Uterus (tissue), 3 donors: ENCODE measurements at regions not wholly inside any gene's neighbourhood (a gene's known extent, or its start where the extent isn't known, plus 50 kb on each side); places are given as distances from the start of the nearest gene placed in this dataset.

Source experiments
- DNase-seq, 2 donors: peaks; one replicate each; pipeline ENCODE4 v3.0.0-alpha.2; 2019 to 2020
- H3K27ac ChIP-seq, 2 donors: fragments of 200-600 bp; sonication (generic); 1 replicate in 1 of 2; 2 replicates in 1 of 2; pipeline ENCODE4 v1.5.1; 2016 to 2018
- H3K27me3 ChIP-seq, 2 donors: fragments of 200-600 bp; sonication (generic); one replicate each; pipeline ENCODE4 v1.5.1; 2018 to 2019; ENCODE audit warnings: control low read depth in 1 of 2
- H3K36me3 ChIP-seq, 2 donors: fragments of 200-600 bp; sonication (generic); one replicate each; pipeline ENCODE4 v1.5.1; 2019; ENCODE audit warnings: control low read depth in 1 of 2
- H3K4me1 ChIP-seq, 2 donors: fragments of 200-600 bp; sonication (generic); one replicate each; pipeline ENCODE4 v1.5.1; 2018 to 2019; ENCODE audit warnings: control low read depth in 1 of 2
- H3K4me3 ChIP-seq, 2 donors: fragments of 200-600 bp; sonication (generic); 1 replicate in 1 of 2; 2 replicates in 1 of 2; pipeline ENCODE4 v1.5.1; 2018 to 2019; ENCODE audit warnings: mild to moderate bottlenecking in 1 of 2
- H3K9me3 ChIP-seq, 2 donors: fragments of 200-600 bp; sonication (generic); one replicate each; pipeline ENCODE4 v1.5.1; 2019; ENCODE audit warnings: control low read depth in 1 of 2
- CTCF ChIP-seq, 4 experiments: fragments of 200-600 bp in 2 of 4; fragments of 450-650 bp in 2 of 4; sonication (generic) in 2 of 4; IDR thresholded peaks; one replicate each; pipeline ENCODE4 v1.5.1; 2016 to 2019; ENCODE audit warnings: antibody characterized with exemption in 4 of 4, mild to moderate bottlenecking in 2 of 4, moderate library complexity in 1 of 4
- POLR2A ChIP-seq, 2 donors: fragments of 450-650 bp; IDR thresholded peaks; one replicate each; pipeline ENCODE4 v1.6.1; 2016; ENCODE audit warnings: antibody characterized with exemption in 2 of 2, mild to moderate bottlenecking in 1 of 2, moderate library complexity in 1 of 2
- intact Hi-C: fragments of 100-400 bp; cut with DNase I; formaldehyde crosslinking; loops from one replicate; pipeline ENCODE4 v1.15.1; 2023; ENCODE audit warnings: low total_unique reads
- donor health status: DM: yes; HTN: yes; CAD: no.

GRCh38 chr5:118435131-118435530 lies 553.2 kb downstream of the DTWD2 start:
- TF ChIP-seq CTCF (IDR thresholded peaks at IDR 0.05) (no peak), POLR2A (IDR thresholded peaks at IDR 0.05) (no peak)
- H3K27me3 ChIP-seq, result no peaks in the 10 kb centered on the region
- no peaks in the 10 kb centered on the region for H3K9me3 ChIP-seq
- no peak overlapping the region for H3K27ac ChIP-seq
- intact Hi-C loops, result no loop called here
- H3K4me3 ChIP-seq, result no peak overlapping the region
- no peaks in the 10 kb centered on the region for H3K36me3 ChIP-seq
- DNase-seq, result no peak
- no peaks in the 10 kb centered on the region for H3K4me1 ChIP-seq

- no peaks in the 10 kb centered on the region for H3K9me3 ChIP-seq
- intact Hi-C loops, result no loop called here
- no peak for DNase-seq
- H3K4me3 ChIP-seq, result no peak overlapping the region
- H3K27ac ChIP-seq, result no peak overlapping the region
- no peak for TF ChIP-seq CTCF (IDR thresholded peaks at IDR 0.05)
- TF ChIP-seq POLR2A (IDR thresholded peaks at IDR 0.05), result no peak
- H3K4me1 ChIP-seq, result no peaks in the 10 kb centered on the region
- no peaks in the 10 kb centered on the region for H3K36me3 ChIP-seq
- H3K27me3 ChIP-seq, result no peaks in the 10 kb centered on the region
These were observed 553.8 kb downstream of the DTWD2 start for GRCh38 chr5:118434522-118434921.

GRCh38 chr5:118430076-118430475 lies 558.3 kb downstream of the DTWD2 start:
- no peak for TF ChIP-seq POLR2A (IDR thresholded peaks at IDR 0.05)
- TF ChIP-seq CTCF (IDR thresholded peaks at IDR 0.05), result no peak
- Histone ChIP-seq H3K36me3 (no peaks in the 10 kb centered on the region), H3K27me3 (no peaks in the 10 kb centered on the region), H3K4me1 (no peaks in the 10 kb centered on the region), H3K9me3 (peaks cover 0 to 4% of the 10 kb centered on the region in 2 donors), H3K4me3 (no peak overlapping the region), H3K27ac (no peak overlapping the region)
- intact Hi-C loops, result no loop called here
- DNase-seq, result no peak

DNA sequence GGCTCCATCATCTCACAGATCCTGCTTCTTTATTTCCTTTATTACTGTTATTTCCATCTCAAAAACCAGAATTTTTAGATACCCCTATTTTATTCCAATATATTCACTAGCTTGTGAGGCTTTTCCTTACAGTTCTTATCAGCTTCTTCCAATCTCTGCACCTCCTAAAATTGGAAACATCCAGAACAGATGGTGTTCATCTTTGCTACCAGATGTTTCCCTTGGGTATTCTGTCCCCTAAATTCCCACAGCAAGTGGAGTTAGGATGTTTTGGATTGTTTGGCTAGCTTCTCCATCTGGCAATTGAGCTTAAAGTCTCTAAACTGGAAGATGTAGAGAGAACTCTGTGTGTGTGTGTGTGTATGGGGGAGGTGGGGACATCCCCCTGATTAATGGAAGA lies 580.4 kb downstream of the DTWD2 start:
- Histone ChIP-seq H3K4me1 (no peaks in the 10 kb centered on the region), H3K27ac (no peak overlapping the region), H3K9me3 (no peaks in the 10 kb centered on the region), H3K27me3 (no peaks in the 10 kb centered on the region), H3K4me3 (no peak overlapping the region), H3K36me3 (no peaks in the 10 kb centered on the region)
- no peak for DNase-seq
- TF ChIP-seq CTCF (IDR thresholded peaks at IDR 0.05), result no peak
- TF ChIP-seq POLR2A (IDR thresholded peaks at IDR 0.05), result no peak
- intact Hi-C loops, result no loop called here

- H3K36me3 ChIP-seq, result no peaks in the 10 kb centered on the region
- no peak overlapping the region for H3K4me3 ChIP-seq
- no peaks in the 10 kb centered on the region for H3K4me1 ChIP-seq
- no peaks in the 10 kb centered on the region for H3K9me3 ChIP-seq
- no peaks in the 10 kb centered on the region for H3K27me3 ChIP-seq
- TF ChIP-seq CTCF (IDR thresholded peaks at IDR 0.05), result no peak
- TF ChIP-seq POLR2A (IDR thresholded peaks at IDR 0.05), result no peak
- no peak for DNase-seq
- intact Hi-C loops, result no loop called here
- no peak overlapping the region for H3K27ac ChIP-seq
These were observed 582.7 kb downstream of the DTWD2 start for GRCh38 chr5:118405650-118406061.
